IMR-90 (cell line): ENCODE measurements at regions not wholly inside any gene's neighbourhood (a gene's known extent, or its start where the extent isn't known, plus 50 kb on each side); places are given as distances from the start of the nearest gene placed in this dataset.

Source experiments
- ATAC-seq: fragments of 200-7000 bp; cut with Tn5 transposase; 2 replicates; pipeline ENCODE4 v1.9.1; 2020; ENCODE audit warnings: low read depth, mild to moderate bottlenecking, moderate library complexity
- BruUV-seq: library from RNA; stranded (reverse); fragments of 400-500 nt; replicated peaks from 2 replicates; lab custom pipeline; 2021; lab: Mats Ljungman, UMichigan
- CTCF ChIA-PET: fragments of 300-600 bp; formaldehyde crosslinking; extraction: SDS; loops from one replicate; lab custom pipeline; 2021; ENCODE audit warnings: antibody characterized with exemption; lab: Yijun Ruan, JAX
- POLR2A ChIA-PET: fragments of 300-600 bp; sonication (Branson Sonifier 250); formaldehyde crosslinking; loops from one replicate; lab custom pipeline; 2022; ENCODE audit warnings: antibody characterized with exemption; ENCODE audit not compliant: unreplicated experiment; lab: Charles Lee
- DNase-seq: peaks from one replicate; pipeline ENCODE4 v3.0.0; 2013
- H2AFZ ChIP-seq: replicated peaks from 2 replicates; pipeline ENCODE3; 2013; ENCODE audit warnings: low read length, mild to moderate bottlenecking; ENCODE audit not compliant: poor library complexity
- H2AK5ac ChIP-seq: 2 replicates; pipeline ENCODE4 v1.6.1; 2013; ENCODE audit warnings: low read depth, low read length, inconsistent platforms
- H2AK9ac ChIP-seq: replicated peaks from 2 replicates; pipeline ENCODE3; 2013; ENCODE audit warnings: mild to moderate bottlenecking, low read depth, low read length, moderate library complexity; ENCODE audit not compliant: poor library complexity
- H2BK120ac ChIP-seq: 2 replicates; pipeline ENCODE4 v1.6.1; 2013; ENCODE audit warnings: low read depth, low read length, inconsistent platforms
- H2BK15ac ChIP-seq: 3 replicates; pipeline ENCODE4 v1.6.1; 2013; ENCODE audit warnings: low read depth, low read length, inconsistent platforms
- H2BK20ac ChIP-seq: 2 replicates; pipeline ENCODE4 v1.6.1; 2013; ENCODE audit warnings: low read depth, mild to moderate bottlenecking, inconsistent platforms, low read length, moderate library complexity
- H2BK5ac ChIP-seq: 2 replicates; pipeline ENCODE4 v1.6.1; 2013; ENCODE audit warnings: mild to moderate bottlenecking, low read depth, low read length, inconsistent platforms; ENCODE audit not compliant: poor library complexity, severe bottlenecking
- H3K14ac ChIP-seq: replicated peaks from 2 replicates; pipeline ENCODE4 v1.6.1; 2013; ENCODE audit warnings: low read depth, low read length, inconsistent platforms
- H3K18ac ChIP-seq: 2 replicates; pipeline ENCODE4 v1.6.1; 2013; ENCODE audit warnings: low read depth, low read length, control low read depth
- H3K23ac ChIP-seq: 2 replicates; pipeline ENCODE4 v1.6.1; 2013; ENCODE audit warnings: low read depth, low read length, inconsistent platforms
- H3K27ac ChIP-seq: 2 replicates; pipeline ENCODE4 v1.5.1; 2013; ENCODE audit warnings: mild to moderate bottlenecking, control low read depth, low read length; ENCODE audit not compliant: insufficient read depth
- H3K27me3 ChIP-seq: 2 replicates; pipeline ENCODE4 v1.6.1; 2013; ENCODE audit warnings: low read length; ENCODE audit not compliant: control insufficient read depth, insufficient read depth
- H3K36me3 ChIP-seq: 2 replicates; pipeline ENCODE4 v1.6.1; 2013; ENCODE audit warnings: low read length, mixed read lengths; ENCODE audit not compliant: control insufficient read depth, insufficient read depth
- H3K4ac ChIP-seq: 2 replicates; pipeline ENCODE4 v1.6.1; 2013; ENCODE audit warnings: low read depth, low read length, inconsistent platforms
- H3K4me1 ChIP-seq: 2 replicates; pipeline ENCODE4 v1.6.1; 2013; ENCODE audit warnings: low read length, mixed read lengths; ENCODE audit not compliant: control insufficient read depth, insufficient read depth
- H3K4me2 ChIP-seq: 2 replicates; pipeline ENCODE4 v1.6.1; 2013; ENCODE audit warnings: low read depth, mild to moderate bottlenecking, control low read depth, low read length, moderate library complexity
- H3K4me3 ChIP-seq: 2 replicates; pipeline ENCODE4 v1.5.1; 2013; ENCODE audit warnings: low read depth, mild to moderate bottlenecking, control low read depth, low read length, moderate library complexity; ENCODE audit not compliant: insufficient read depth
- H3K56ac ChIP-seq: 2 replicates; pipeline ENCODE4 v1.6.1; 2013; ENCODE audit warnings: low read length, inconsistent platforms; ENCODE audit not compliant: insufficient read depth; ENCODE audit errors: extremely low read depth
- H3K79me1 ChIP-seq, 2 experiments: 2 replicates each; pipeline ENCODE4 v1.6.1; 2013; ENCODE audit warnings: low read length in 2 of 2, inconsistent platforms in 1 of 2, low read depth in 1 of 2
- H3K9ac ChIP-seq: 2 replicates; pipeline ENCODE4 v1.6.1; 2013; ENCODE audit warnings: low read depth, low read length, control low read depth
- H3K9me1 ChIP-seq: 2 replicates; pipeline ENCODE4 v1.6.1; 2013; ENCODE audit warnings: low read length, inconsistent platforms; ENCODE audit not compliant: insufficient read depth
- H3K9me3 ChIP-seq: 2 replicates; pipeline ENCODE4 v1.6.1; 2013; ENCODE audit warnings: low read length; ENCODE audit not compliant: control insufficient read depth, insufficient read depth
- H4K20me1 ChIP-seq: 2 replicates; pipeline ENCODE4 v1.6.1; 2013; ENCODE audit warnings: low read length, inconsistent platforms; ENCODE audit not compliant: insufficient read depth
- H4K5ac ChIP-seq: 2 replicates; pipeline ENCODE4 v1.6.1; 2013; ENCODE audit warnings: mild to moderate bottlenecking, low read depth, low read length, control low read depth
- H4K8ac ChIP-seq, 2 experiments: 2 replicates each; pipeline ENCODE4 v1.6.1; 2013; ENCODE audit warnings: low read depth in 2 of 2, low read length in 2 of 2, control low read depth in 1 of 2, inconsistent platforms in 1 of 2
- H4K91ac ChIP-seq: 2 replicates; pipeline ENCODE4 v1.6.1; 2013; ENCODE audit warnings: low read depth, low read length, inconsistent platforms; ENCODE audit not compliant: insufficient read depth
- CEBPB ChIP-seq: IDR thresholded peaks from 2 replicates; pipeline ENCODE4 v1.6.1; 2012; ENCODE audit warnings: low read depth, low read length, improper control_type of control experiment
- CHD1 ChIP-seq: IDR thresholded peaks from 2 replicates; pipeline ENCODE4 v1.6.1; 2012; ENCODE audit warnings: low read depth, low read length, improper control_type of control experiment
- ELK1 ChIP-seq: fragments of 150-350 bp; IDR thresholded peaks from 2 replicates; pipeline ENCODE4 v1.6.1; 2016; ENCODE audit warnings: low read depth, mild to moderate bottlenecking, low read length, moderate library complexity, borderline replicate concordance
- MAZ ChIP-seq: IDR thresholded peaks from 2 replicates; pipeline ENCODE4 v1.6.1; 2012; ENCODE audit warnings: low read depth, mild to moderate bottlenecking, low read length, improper control_type of control experiment, moderate library complexity, borderline replicate concordance
- POLR2A ChIP-seq: IDR thresholded peaks from 2 replicates; pipeline ENCODE4 v1.6.1; 2012; ENCODE audit warnings: mild to moderate bottlenecking, low read depth, low read length
- RAD21 ChIP-seq: IDR thresholded peaks from 2 replicates; pipeline ENCODE4 v1.6.1; 2012; ENCODE audit warnings: low read length, improper control_type of control experiment
- RCOR1 ChIP-seq: IDR thresholded peaks from 2 replicates; pipeline ENCODE4 v1.6.1; 2012; ENCODE audit warnings: mild to moderate bottlenecking, low read length, improper control_type of control experiment; ENCODE audit not compliant: insufficient replicate concordance
- SMC3 ChIP-seq: fragments of 150-350 bp; IDR thresholded peaks from 2 replicates; pipeline ENCODE4 v1.6.1; 2016; ENCODE audit warnings: low read depth, mild to moderate bottlenecking, antibody characterized with exemption, low read length, moderate library complexity
- WGBS, 2 experiments: methylation state at CpG; one replicate each; pipeline versions ENCODE4 v1.1.5 to v1.1.7; 2013; ENCODE audit warnings: missing lambda C conversion rate in 2 of 2; ENCODE audit not compliant: insufficient read length in 1 of 2; ENCODE audit errors: extremely low coverage in 2 of 2; 5-methylcytosine and 5-hydroxymethylcytosine counted together
- dilution Hi-C: fragments of 300-500 bp; cut with HindIII; formaldehyde crosslinking; loops from one replicate; pipeline ENCODE4 v1.14.3; 2018; ENCODE audit warnings: low sequenced_read_pairs; ENCODE audit not compliant: unreplicated experiment
- in situ Hi-C: fragments of 300-500 bp; cut with MboI; formaldehyde crosslinking; loops from 3 replicates; pipeline ENCODE4 v1.14.3; 2019; ENCODE audit warnings: low sequenced_read_pairs, inconsistent platforms, mixed read lengths
- intact Hi-C: fragments of 100-400 bp; cut with micrococcal nuclease; formaldehyde crosslinking; loops from 2 replicates; pipeline ENCODE4 v1.10.0; 2022

GRCh38 chr16:59053911-59054310, 319.8 kb upstream of the GOT2 start:
- Histone ChIP-seq H3K9ac (no peak overlapping the region), H3K9me1 (no peaks in the 10 kb centered on the region), H3K4me1 (no peaks in the 10 kb centered on the region), H2BK120ac (no peak overlapping the region), H2AK9ac (no peak overlapping the region), H4K8ac (no peak overlapping the region), H4K5ac (no peak overlapping the region), H4K20me1 (no peaks in the 10 kb centered on the region), H2BK15ac (no peak overlapping the region), H4K91ac (no peak overlapping the region), H3K23ac (no peak overlapping the region), H2BK20ac (no peak overlapping the region), H3K4ac (no peak overlapping the region), H3K56ac (no peak overlapping the region), H3K27ac (no peak overlapping the region), H3K4me3 (no peak overlapping the region), H2BK5ac (no peak overlapping the region), H2AFZ (no peak overlapping the region), H3K36me3 (no peaks in the 10 kb centered on the region), H3K79me1 (no peaks in the 10 kb centered on the region), H3K18ac (no peak overlapping the region), H2AK5ac (no peak overlapping the region), H3K27me3 (no peaks in the 10 kb centered on the region), H3K14ac (no peak overlapping the region), H3K9me3 (peaks cover 3% of the 10 kb centered on the region), H3K4me2 (no peak overlapping the region)
- ChIA-PET POLR2A (no interaction called here), CTCF (no interaction called here)
- 40% methylated on average over 1 of the region's 3 CpGs; no CpG with 5 or more reads in 1 of the 2 experiments for WGBS, 2 experiments
- ATAC-seq = no peak
- no peak for TF ChIP-seq ELK1
- no peak for TF ChIP-seq RAD21
- TF ChIP-seq CEBPB = no peak
- no peak for TF ChIP-seq RCOR1
- TF ChIP-seq SMC3 = no peak
- no peak for TF ChIP-seq MAZ
- no peak for TF ChIP-seq CHD1
- no peak for TF ChIP-seq POLR2A
- no peak for DNase-seq
- dilution Hi-C loops (no loop called here), in situ Hi-C loops (no loop called here), intact Hi-C loops (no loop called here)
- BruUV-seq = no TSS peak
